ENCODE measurements at regions not wholly inside any gene's neighbourhood (a gene's known extent, or its start where the extent isn't known, plus 50 kb on each side); places are given as distances from the start of the nearest gene placed in this dataset.

DNA sequence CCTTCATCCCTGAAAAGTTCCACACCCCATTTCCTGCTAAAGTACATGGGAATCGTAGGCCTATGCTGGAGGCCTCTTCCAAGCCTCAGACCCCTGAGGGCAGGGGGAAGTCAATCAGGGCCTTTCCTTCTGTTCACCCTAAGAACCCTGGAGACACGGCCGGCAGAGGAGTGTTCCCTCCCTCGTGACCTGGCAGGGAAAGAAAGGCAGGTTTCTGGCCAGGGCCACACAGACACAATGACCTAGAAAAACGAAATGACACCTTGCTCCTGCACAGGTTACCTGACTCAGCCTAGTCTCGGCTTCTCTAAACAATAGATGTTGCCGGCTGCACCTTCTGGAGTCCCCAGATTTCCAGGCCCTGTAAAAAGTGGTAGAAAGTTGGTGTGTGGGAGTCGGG lies 60.6 kb upstream of the CADM1 start:
- Histone ChIP-seq H3K27ac (no peak overlapping the region), H3K9ac (no peak overlapping the region), H3K27me3 (no peaks in the 10 kb centered on the region), H4K20me1 (ENCODE audit: low read depth) (no peaks in the 10 kb centered on the region), H3K4me1 (peaks cover 15% of the 10 kb centered on the region), H3K9me3 (ENCODE audit: low read depth) (no peaks in the 10 kb centered on the region), H3K79me2 (ENCODE audit: low read depth) (no peaks in the 10 kb centered on the region), H3K4me3 (no peak overlapping the region), H3K36me3 (no peaks in the 10 kb centered on the region), H2AFZ (replicated peaks) (no peak overlapping the region), H3F3A (ENCODE audit: low read depth) (no peaks in the 10 kb centered on the region), H3K4me2 (no peak overlapping the region)
- peaks cover 10% of the 10 kb centered on the region for H3K4me1 Mint-ChIP-seq
- no peaks in the 10 kb centered on the region for H3K9me3 Mint-ChIP-seq
- no peak for DNase-seq (ENCODE audit: low spot score)
- no peaks in the 10 kb centered on the region for H3K36me3 Mint-ChIP-seq
- peaks cover 9% of the 10 kb centered on the region for H3K27me3 Mint-ChIP-seq (ENCODE audit: insufficient read depth, low read depth)
- TF ChIP-seq EZH2phosphoT487 (IDR thresholded peaks at IDR 0.05) (no peak), EZH2 (IDR thresholded peaks at IDR 0.05) (no peak)
- TF ChIP-seq, protein P1, sequence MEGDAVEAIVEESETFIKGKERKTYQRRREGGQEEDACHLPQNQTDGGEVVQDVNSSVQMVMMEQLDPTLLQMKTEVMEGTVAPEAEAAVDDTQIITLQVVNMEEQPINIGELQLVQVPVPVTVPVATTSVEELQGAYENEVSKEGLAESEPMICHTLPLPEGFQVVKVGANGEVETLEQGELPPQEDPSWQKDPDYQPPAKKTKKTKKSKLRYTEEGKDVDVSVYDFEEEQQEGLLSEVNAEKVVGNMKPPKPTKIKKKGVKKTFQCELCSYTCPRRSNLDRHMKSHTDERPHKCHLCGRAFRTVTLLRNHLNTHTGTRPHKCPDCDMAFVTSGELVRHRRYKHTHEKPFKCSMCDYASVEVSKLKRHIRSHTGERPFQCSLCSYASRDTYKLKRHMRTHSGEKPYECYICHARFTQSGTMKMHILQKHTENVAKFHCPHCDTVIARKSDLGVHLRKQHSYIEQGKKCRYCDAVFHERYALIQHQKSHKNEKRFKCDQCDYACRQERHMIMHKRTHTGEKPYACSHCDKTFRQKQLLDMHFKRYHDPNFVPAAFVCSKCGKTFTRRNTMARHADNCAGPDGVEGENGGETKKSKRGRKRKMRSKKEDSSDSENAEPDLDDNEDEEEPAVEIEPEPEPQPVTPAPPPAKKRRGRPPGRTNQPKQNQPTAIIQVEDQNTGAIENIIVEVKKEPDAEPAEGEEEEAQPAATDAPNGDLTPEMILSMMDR (IDR thresholded peaks at IDR 0.05): no peak
- H3K27ac Mint-ChIP-seq: no peak overlapping the region
- no peak overlapping the region for H3K4me3 Mint-ChIP-seq

DNA sequence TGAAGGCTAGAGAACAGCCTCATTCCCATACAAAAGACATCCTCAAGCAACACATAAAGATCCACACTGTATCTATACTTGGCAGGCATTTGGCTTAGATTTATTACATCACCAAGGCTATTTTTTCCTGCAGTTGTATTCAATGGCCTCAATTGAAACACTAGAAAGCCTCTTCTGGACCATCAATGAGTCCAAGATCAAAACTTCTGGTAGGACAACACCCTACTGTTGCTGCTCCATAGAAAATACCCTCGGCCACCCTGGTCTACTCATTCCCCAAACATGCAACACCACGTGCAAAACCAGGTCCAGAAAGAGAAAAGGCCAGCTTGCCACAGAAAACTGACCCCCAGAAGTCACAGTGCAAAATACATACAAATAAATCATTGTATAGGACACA lies 56.9 kb upstream of the CADM1 start:
- Histone ChIP-seq H3K27ac (no peak overlapping the region), H3K27me3 (no peaks in the 10 kb centered on the region), H3K4me2 (no peak overlapping the region), H3K79me2 (ENCODE audit: low read depth) (no peaks in the 10 kb centered on the region), H3K36me3 (no peaks in the 10 kb centered on the region), H3K4me3 (no peak overlapping the region), H3K9me3 (ENCODE audit: low read depth) (no peaks in the 10 kb centered on the region), H3K9ac (no peak overlapping the region), H3F3A (ENCODE audit: low read depth) (peaks cover 6% of the 10 kb centered on the region), H4K20me1 (ENCODE audit: low read depth) (no peaks in the 10 kb centered on the region), H3K4me1 (peaks cover 16% of the 10 kb centered on the region), H2AFZ (replicated peaks) (no peak overlapping the region)
- H3K36me3 Mint-ChIP-seq: no peaks in the 10 kb centered on the region
- peaks cover 5% of the 10 kb centered on the region for H3K27me3 Mint-ChIP-seq (ENCODE audit: insufficient read depth, low read depth)
- H3K27ac Mint-ChIP-seq: no peak overlapping the region
- no peak overlapping the region for H3K4me3 Mint-ChIP-seq
- TF ChIP-seq EZH2 (IDR thresholded peaks at IDR 0.05) (no peak), EZH2phosphoT487 (IDR thresholded peaks at IDR 0.05) (no peak)
- TF ChIP-seq, protein P1 (IDR thresholded peaks at IDR 0.05): no peak
- DNase-seq (ENCODE audit: low spot score): no peak
- H3K4me1 Mint-ChIP-seq: peaks cover 1% of the 10 kb centered on the region
- H3K9me3 Mint-ChIP-seq: peaks cover 2% of the 10 kb centered on the region

DNA sequence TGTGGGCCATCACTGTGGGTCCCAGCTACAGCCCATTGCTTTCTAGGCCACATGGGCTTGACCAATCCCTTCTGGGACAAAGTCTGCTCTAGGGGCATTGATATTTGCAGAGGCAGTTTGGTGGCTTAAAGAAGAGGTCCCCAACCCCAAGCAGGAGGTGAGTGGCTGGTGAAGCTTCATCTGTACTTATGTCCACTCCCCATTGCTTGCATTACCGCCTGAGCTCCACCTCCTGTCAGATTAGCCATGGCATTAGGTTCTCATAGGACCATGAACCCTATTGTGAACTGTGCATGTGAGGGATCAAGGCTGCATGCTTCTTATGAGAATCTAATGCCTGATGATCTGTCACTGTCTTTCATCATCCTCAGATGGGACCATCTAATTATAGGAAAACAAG lies 54.4 kb upstream of the CADM1 start:
- H3K27me3 ChIP-seq: no peaks in the 10 kb centered on the region
- H4K20me1 ChIP-seq (ENCODE audit: low read depth): no peaks in the 10 kb centered on the region
- Mint-ChIP-seq H3K9me3 (peaks cover 2% of the 10 kb centered on the region), H3K4me1 (peaks cover 7% of the 10 kb centered on the region), H3K27me3 (ENCODE audit: insufficient read depth, low read depth) (peaks cover 5% of the 10 kb centered on the region), H3K4me3 (no peak overlapping the region), H3K36me3 (no peaks in the 10 kb centered on the region), H3K27ac (no peak overlapping the region)
- no peak overlapping the region for H3K27ac ChIP-seq
- no peaks in the 10 kb centered on the region for H3K9me3 ChIP-seq (ENCODE audit: low read depth)
- H3K36me3 ChIP-seq: no peaks in the 10 kb centered on the region
- no peaks in the 10 kb centered on the region for H3K79me2 ChIP-seq (ENCODE audit: low read depth)
- H3F3A ChIP-seq (ENCODE audit: low read depth): peaks cover 9% of the 10 kb centered on the region
- H3K4me1 ChIP-seq: peaks cover 21% of the 10 kb centered on the region
- H2AFZ ChIP-seq (replicated peaks): no peak overlapping the region
- no peak overlapping the region for H3K4me3 ChIP-seq
- TF ChIP-seq, protein P1 (IDR thresholded peaks at IDR 0.05): no peak
- TF ChIP-seq EZH2 (IDR thresholded peaks at IDR 0.05): no peak
- TF ChIP-seq EZH2phosphoT487 (IDR thresholded peaks at IDR 0.05): no peak
- no peak overlapping the region for H3K4me2 ChIP-seq
- no peak for DNase-seq (ENCODE audit: low spot score)
- H3K9ac ChIP-seq: no peak overlapping the region
